ENCODE measurements at regions not wholly inside any gene's neighbourhood (a gene's known extent, or its start where the extent isn't known, plus 50 kb on each side); places are given as distances from the start of the nearest gene placed in this dataset.

DNA sequence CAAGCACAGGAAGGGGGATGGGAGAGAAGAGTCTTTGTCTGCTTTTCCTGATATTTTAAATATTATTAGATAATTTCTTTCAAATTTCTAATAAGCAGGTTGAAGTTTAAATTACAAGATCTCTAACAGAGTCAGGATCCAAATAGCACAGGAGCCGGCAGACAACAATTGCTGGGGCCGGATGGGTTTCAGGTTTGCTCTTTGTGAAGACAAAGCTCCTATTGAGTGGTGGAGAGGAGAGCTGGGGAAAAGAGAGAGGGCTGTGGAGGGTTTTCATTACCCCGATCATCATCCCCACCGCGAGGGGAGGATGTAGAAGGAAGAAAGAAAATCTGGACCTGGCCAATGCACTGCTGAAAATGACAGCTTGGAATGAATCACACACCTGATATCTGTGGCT, 197.3 kb downstream of the SOX9 start:
- no peak for TF ChIP-seq POLR2AphosphoS5 (IDR thresholded peaks at IDR 0.05; ENCODE audit: insufficient read depth, low read depth, low read length)
- TF ChIP-seq POLR2A (IDR thresholded peaks at IDR 0.05; ENCODE audit: low read depth, low read length): no peak
- TF ChIP-seq, protein P1, sequence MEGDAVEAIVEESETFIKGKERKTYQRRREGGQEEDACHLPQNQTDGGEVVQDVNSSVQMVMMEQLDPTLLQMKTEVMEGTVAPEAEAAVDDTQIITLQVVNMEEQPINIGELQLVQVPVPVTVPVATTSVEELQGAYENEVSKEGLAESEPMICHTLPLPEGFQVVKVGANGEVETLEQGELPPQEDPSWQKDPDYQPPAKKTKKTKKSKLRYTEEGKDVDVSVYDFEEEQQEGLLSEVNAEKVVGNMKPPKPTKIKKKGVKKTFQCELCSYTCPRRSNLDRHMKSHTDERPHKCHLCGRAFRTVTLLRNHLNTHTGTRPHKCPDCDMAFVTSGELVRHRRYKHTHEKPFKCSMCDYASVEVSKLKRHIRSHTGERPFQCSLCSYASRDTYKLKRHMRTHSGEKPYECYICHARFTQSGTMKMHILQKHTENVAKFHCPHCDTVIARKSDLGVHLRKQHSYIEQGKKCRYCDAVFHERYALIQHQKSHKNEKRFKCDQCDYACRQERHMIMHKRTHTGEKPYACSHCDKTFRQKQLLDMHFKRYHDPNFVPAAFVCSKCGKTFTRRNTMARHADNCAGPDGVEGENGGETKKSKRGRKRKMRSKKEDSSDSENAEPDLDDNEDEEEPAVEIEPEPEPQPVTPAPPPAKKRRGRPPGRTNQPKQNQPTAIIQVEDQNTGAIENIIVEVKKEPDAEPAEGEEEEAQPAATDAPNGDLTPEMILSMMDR (IDR thresholded peaks at IDR 0.05; ENCODE audit: extremely low read depth in 1 of 2, insufficient read depth in 1 of 2, low read depth in 1 of 2, low read length in 2 of 2): no peak
